ENCODE measurements at regions not wholly inside any gene's neighbourhood (a gene's known extent, or its start where the extent isn't known, plus 50 kb on each side); places are given as distances from the start of the nearest gene placed in this dataset.

DNA sequence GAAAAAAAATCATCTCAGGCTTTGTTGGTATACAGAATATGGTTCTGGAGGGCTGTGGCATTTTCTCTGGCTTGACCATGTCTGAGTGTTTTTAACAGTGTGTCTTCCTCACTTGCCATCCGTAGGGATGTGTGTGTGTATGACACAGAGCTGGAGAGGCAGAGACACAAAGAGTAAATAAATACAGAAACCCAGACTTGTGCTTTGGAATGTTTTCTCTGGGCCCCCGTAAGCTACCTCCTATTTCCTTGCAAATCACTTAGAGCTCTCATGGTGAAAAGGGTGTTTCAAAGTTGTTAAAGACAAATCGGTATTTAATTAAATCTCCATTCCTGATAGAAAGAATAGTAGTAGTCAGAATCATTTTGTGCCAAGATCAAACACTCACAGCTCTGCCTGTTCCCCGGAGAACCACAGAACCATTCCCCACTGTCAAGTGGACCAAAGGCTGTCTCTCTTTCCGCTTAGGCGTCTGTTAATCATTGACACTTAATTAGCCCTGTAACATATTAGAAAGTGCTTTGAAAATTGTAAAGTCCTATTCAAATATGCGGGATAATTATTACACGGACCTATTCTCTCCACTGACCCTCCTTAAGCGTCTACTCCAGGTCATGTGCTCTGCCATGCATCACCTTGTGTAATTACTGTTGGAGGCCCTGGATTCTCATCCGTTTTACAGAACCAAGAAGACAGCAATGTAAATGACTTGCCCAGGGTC is 313.6 kb upstream of the TLE3 start:
- in situ Hi-C loops (cut with HindIII; ENCODE audit: low sequenced_read_pairs), result no loop called here

DNA sequence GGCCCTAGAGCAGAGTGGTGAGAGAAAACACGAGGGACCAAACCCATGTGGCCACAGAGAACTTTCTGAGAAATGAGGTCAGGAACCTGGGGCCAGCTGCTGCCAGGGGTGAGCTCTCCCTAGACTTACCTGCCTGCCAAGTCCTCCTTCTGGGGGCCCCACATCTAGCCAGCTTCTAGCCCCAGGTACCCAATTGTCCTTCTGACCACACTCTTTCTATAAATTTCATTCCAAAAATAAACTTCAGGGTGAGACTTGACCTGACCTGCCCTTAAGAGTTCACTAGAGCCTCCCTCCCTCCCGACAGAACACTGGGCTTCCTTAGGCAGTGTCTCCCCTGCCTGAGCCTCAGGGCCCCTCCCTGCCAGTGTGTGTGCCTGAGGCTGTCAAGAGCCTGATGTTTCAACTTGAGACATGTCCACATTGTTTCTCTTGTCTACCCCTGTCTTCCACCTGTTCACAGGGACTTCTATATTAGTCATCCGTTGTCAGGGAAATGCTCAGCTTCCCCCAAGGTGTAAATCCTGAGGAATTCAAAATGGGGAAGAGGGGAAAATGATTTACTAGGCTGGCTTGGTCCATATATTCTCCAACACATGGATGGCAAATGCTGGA is 312.8 kb upstream of the TLE3 start:
- in situ Hi-C loops (cut with HindIII; ENCODE audit: low sequenced_read_pairs), result no loop called here

DNA sequence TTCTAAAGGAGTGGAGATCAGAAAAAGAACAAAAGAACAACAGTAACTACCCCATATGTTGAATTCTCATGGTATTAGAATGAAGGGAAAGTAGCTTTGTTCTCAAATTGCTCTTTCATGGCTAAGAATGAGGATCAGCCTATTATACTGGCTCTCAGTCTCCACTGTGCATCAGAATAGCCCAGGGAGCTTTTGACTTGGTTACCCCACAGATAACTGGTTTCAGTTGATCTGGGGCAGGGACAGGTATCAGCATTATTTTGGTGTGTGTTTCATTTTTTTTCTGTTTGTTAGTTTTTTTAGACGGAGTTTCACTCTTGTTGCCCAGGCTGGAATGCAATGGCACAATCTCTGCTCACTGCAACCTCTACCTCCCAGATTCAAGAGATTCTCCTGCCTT is 311.7 kb upstream of the TLE3 start:
- in situ Hi-C loops (cut with HindIII; ENCODE audit: low sequenced_read_pairs), result no loop called here

- in situ Hi-C loops (cut with HindIII; ENCODE audit: low sequenced_read_pairs), result no loop called here
Observed at GRCh38 chr15:70407955-70408354, 310.2 kb upstream of the TLE3 start.

GRCh38 chr15:70407336-70407670 is 309.6 kb upstream of the TLE3 start:
- in situ Hi-C loops (cut with HindIII; ENCODE audit: low sequenced_read_pairs), result no loop called here

GRCh38 chr15:70406617-70407335 is 309.1 kb upstream of the TLE3 start:
- in situ Hi-C loops (cut with HindIII; ENCODE audit: low sequenced_read_pairs), result no loop called here

GRCh38 chr15:70401709-70402108 is 304.0 kb upstream of the TLE3 start:
- in situ Hi-C loops (cut with HindIII; ENCODE audit: low sequenced_read_pairs), result no loop called here

DNA sequence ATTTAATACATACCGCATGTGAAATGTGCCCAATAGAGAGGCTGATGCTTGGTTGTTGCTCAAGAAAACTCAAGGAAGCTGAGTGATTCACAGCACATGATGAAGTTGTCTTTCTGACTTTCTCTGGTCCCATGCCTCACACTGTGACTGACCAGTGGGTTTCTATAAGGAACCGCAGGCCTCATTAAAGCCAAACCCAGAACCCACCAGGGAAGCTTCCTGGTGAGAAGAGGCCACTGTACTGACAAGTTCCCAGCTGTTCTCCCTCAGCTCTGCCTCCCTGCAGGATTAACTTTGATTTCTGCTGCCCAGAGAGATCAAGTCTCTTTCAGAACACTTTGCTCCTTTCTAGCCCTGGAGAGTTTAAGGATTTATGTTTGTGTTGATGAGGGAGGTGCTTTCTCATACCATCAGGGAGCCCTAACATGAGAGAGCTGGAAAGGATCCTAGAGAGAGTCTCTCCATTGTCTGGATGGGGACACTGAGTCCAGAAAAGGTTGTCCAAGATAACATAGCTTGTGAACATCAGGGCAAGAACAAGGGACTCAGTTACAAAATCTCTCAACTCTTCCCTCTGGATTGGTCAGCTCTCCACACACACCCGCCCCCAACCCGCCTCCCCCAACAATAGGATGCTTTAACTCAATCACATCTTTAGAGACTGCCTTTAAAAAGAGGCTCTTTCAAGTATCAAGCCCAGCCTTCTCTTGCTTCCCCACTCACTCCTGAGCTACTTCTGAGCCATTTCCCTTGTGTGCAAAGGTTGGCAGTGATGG is 303.2 kb upstream of the TLE3 start:
- in situ Hi-C loops (cut with HindIII; ENCODE audit: low sequenced_read_pairs), result no loop called here

- in situ Hi-C loops (cut with HindIII; ENCODE audit: low sequenced_read_pairs), result no loop called here
Observed at GRCh38 chr15:70399204-70399603, 301.5 kb upstream of the TLE3 start.

DNA sequence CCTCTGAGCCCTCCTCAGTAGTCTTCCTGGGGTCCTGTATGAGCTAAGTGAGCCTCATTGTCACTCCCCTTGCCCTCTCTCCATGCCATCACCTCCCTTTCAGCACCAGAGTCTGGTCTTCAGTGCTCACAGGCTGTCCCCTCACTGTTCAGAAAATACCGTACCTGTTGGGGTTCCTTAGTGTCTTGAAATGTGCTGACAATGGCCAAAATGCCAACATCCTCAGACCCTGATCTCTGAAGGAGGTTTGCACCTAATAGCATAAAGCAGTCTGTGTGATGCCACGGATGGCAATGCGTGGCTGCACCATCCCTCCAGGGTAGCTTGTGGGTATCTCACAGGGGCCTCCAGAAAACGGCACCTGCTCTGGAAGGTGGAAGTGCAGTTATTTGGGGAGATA is 301.0 kb upstream of the TLE3 start:
- in situ Hi-C loops (cut with HindIII; ENCODE audit: low sequenced_read_pairs), result no loop called here

GRCh38 chr15:70396807-70397206 is 299.1 kb upstream of the TLE3 start:
- in situ Hi-C loops (cut with HindIII; ENCODE audit: low sequenced_read_pairs), result no loop called here

- in situ Hi-C loops (cut with HindIII; ENCODE audit: low sequenced_read_pairs), result no loop called here
Observed at GRCh38 chr15:70395164-70395563, 297.4 kb upstream of the TLE3 start.

- in situ Hi-C loops (cut with HindIII; ENCODE audit: low sequenced_read_pairs), result no loop called here
Observed at GRCh38 chr15:70390723-70391122, 293.0 kb upstream of the TLE3 start.

GRCh38 chr15:70387993-70388392 is 290.3 kb upstream of the TLE3 start:
- in situ Hi-C loops (cut with HindIII; ENCODE audit: low sequenced_read_pairs), result loop anchor here (5.0 to 10.0 kb wide), 2 partner anchors 59 to 63 kb away; no protein-coding TSS in a partner anchor

DNA sequence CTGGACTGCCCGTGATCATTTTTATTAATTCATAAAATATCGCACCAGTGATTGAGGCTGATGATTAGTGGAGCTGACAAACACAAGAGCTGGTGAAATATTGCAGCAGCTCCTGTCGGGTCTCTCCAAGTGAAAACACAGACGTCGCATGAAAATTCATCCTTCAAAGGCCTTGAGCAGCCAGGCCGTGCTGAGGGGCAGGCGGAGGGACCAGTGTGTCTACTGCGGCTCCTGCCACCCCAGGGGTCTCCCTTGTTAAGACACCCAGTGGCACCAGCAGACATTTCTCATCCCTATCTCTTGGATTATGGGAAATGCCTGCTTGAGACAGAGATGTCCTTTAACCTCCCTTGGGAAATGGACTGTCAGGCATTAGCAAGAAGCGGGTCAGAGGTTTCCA is 289.4 kb upstream of the TLE3 start:
- in situ Hi-C loops (cut with HindIII; ENCODE audit: low sequenced_read_pairs), result loop anchor here (5.0 to 10.0 kb wide), 2 partner anchors 60 to 62 kb away; no protein-coding TSS in a partner anchor

DNA sequence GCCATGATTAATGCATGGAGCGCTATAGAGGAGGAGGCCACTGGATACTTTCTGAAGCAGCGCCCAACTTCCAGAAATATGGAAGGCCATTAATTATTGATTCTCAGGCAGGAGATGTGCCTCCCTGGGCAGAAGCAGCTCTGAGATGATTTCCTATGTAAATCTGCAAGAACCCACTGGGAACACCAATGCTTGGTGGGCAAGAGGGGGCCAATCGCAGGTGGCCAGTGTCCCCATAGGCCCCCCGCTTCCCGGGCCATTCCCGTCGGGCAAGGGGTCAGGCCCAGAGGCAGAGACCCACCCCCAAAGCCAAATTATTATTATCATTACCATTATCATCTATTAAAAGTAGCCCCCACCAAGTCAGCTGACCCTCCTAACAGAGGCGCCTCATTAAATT is 288.0 kb upstream of the TLE3 start:
- in situ Hi-C loops (cut with HindIII; ENCODE audit: low sequenced_read_pairs), result loop anchor here (5.0 to 10.0 kb wide), 2 partner anchors 61 to 62 kb away; no protein-coding TSS in a partner anchor

GRCh38 chr15:70385052-70385451 is 287.3 kb upstream of the TLE3 start:
- in situ Hi-C loops (cut with HindIII; ENCODE audit: low sequenced_read_pairs), result loop anchor here (5.0 to 10.0 kb wide), 2 partner anchors 60 to 62 kb away; no protein-coding TSS in a partner anchor

- in situ Hi-C loops (cut with HindIII; ENCODE audit: low sequenced_read_pairs), result loop anchor here (10.0 kb wide), 1 partner anchor 59 kb away; no protein-coding TSS in a partner anchor
Observed at GRCh38 chr15:70383856-70384255, 286.1 kb upstream of the TLE3 start.

GRCh38 chr15:70382762-70383458 is 285.2 kb upstream of the TLE3 start:
- in situ Hi-C loops (cut with HindIII; ENCODE audit: low sequenced_read_pairs), result loop anchor here (10.0 kb wide), 1 partner anchor 58 kb away; no protein-coding TSS in a partner anchor

GRCh38 chr15:70382009-70382749 is 284.5 kb upstream of the TLE3 start:
- in situ Hi-C loops (cut with HindIII; ENCODE audit: low sequenced_read_pairs), result loop anchor here (10.0 kb wide), 1 partner anchor 57 kb away; no protein-coding TSS in a partner anchor

Measured in endothelial cell of hepatic sinusoid (primary cell).